Endothelial cell of umbilical vein (primary cell): ENCODE measurements at regions not wholly inside any gene's neighbourhood (a gene's known extent, or its start where the extent isn't known, plus 50 kb on each side); places are given as distances from the start of the nearest gene placed in this dataset.

Source experiments
- JUN ChIP-seq: IDR thresholded peaks from 2 replicates; pipeline ENCODE4 v1.6.1; 2011; ENCODE audit warnings: borderline replicate concordance, low read depth; ENCODE audit not compliant: insufficient read length, insufficient read depth
- POLR2AphosphoS5 ChIP-seq: IDR thresholded peaks from 2 replicates; pipeline ENCODE4 v1.6.1; 2012; ENCODE audit warnings: low read depth, mild to moderate bottlenecking, control low read depth, low read length, moderate library complexity; ENCODE audit not compliant: insufficient read depth
- TF ChIP-seq, protein P1 (sequence below), 2 donors: IDR thresholded peaks; 1 replicate in 1 of 2; 2 replicates in 1 of 2; pipeline ENCODE4 v1.5.1; 2011; ENCODE audit warnings: low read length in 2 of 2, mild to moderate bottlenecking in 2 of 2, moderate library complexity in 2 of 2, control low read depth in 1 of 2, inconsistent platforms in 1 of 2, low read depth in 1 of 2; ENCODE audit not compliant: insufficient read depth in 1 of 2; ENCODE audit errors: extremely low read depth in 1 of 2

DNA sequence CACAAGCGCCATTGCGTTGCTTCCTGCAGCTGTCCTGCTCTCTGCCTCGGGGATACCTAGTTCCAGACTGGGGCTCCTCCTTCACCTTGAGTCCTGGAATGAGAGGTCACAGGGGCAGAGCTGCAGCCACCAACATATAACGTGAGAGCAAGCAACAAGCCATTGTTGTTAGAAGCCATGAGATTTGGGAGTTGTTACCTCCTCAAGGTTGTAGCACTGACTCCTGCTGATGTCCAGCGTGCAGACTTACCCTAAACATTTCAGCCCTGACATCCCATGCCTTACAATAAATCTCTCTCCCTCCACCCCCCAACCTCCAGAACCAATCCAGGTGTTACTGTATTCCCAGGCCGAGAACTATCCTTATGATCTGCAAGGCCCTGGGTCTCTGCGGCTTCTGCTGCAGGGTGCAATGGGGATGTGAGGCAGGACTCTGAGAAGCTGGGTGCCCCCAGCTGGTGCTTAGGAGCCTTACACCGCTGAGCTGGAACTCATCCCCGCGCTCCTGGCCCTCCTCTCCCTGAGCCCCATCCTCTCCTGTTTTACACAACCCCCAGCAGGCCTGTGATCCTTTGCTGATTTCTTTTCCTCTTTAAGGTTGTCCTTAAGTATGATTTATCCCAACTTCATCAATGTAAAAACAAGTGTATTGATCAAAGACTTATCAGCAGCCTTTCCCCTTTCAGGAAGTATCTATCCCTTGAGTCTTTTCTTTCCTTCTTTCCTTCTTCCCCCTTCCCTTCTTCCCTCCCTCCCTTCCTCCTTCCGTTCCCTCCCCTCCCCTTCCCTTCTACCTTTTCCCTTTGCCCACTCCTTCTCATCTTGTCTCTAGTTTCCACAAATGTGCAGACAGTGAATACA is 84.2 kb upstream of the ABHD2 start:
- TF ChIP-seq POLR2AphosphoS5 (no peak), JUN (no peak)
- TF ChIP-seq, protein P1, sequence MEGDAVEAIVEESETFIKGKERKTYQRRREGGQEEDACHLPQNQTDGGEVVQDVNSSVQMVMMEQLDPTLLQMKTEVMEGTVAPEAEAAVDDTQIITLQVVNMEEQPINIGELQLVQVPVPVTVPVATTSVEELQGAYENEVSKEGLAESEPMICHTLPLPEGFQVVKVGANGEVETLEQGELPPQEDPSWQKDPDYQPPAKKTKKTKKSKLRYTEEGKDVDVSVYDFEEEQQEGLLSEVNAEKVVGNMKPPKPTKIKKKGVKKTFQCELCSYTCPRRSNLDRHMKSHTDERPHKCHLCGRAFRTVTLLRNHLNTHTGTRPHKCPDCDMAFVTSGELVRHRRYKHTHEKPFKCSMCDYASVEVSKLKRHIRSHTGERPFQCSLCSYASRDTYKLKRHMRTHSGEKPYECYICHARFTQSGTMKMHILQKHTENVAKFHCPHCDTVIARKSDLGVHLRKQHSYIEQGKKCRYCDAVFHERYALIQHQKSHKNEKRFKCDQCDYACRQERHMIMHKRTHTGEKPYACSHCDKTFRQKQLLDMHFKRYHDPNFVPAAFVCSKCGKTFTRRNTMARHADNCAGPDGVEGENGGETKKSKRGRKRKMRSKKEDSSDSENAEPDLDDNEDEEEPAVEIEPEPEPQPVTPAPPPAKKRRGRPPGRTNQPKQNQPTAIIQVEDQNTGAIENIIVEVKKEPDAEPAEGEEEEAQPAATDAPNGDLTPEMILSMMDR (IDR thresholded peaks at IDR 0.05; ENCODE audit: extremely low read depth in 1 of 2, insufficient read depth in 1 of 2, low read depth in 1 of 2, low read length in 2 of 2), result peak in 1 of 2 donors; percentile 38
